Osteoblast (primary cell): ENCODE measurements at regions not wholly inside any gene's neighbourhood (a gene's known extent, or its start where the extent isn't known, plus 50 kb on each side); places are given as distances from the start of the nearest gene placed in this dataset.

Experiments
- DNase-seq: peaks from one replicate; pipeline ENCODE4 v3.0.0; 2011; ENCODE audit warnings: low spot score, mixed read lengths; ENCODE audit not compliant: insufficient read length; ENCODE audit errors: missing footprints
- H2AFZ ChIP-seq: 2 replicates; pipeline ENCODE4 v1.6.0; 2011; ENCODE audit warnings: mild to moderate bottlenecking, low read length
- H3K27ac ChIP-seq: 2 replicates; pipeline ENCODE4 v1.5.1; 2011; ENCODE audit warnings: mild to moderate bottlenecking, low read depth, low read length, moderate library complexity
- H3K27me3 ChIP-seq: 2 replicates; pipeline ENCODE4 v1.6.0; 2012; ENCODE audit warnings: mild to moderate bottlenecking, control low read depth, inconsistent platforms, low read length, moderate library complexity; ENCODE audit not compliant: insufficient read depth
- H3K36me3 ChIP-seq: 2 replicates; pipeline ENCODE4 v1.5.1; 2011; ENCODE audit warnings: mild to moderate bottlenecking, low read length, control low read depth, moderate library complexity; ENCODE audit not compliant: insufficient read depth
- H3K4me1 ChIP-seq: 2 replicates; pipeline ENCODE4 v1.5.1; 2011; ENCODE audit warnings: mild to moderate bottlenecking, low read length, control low read depth, moderate library complexity; ENCODE audit not compliant: insufficient read depth
- H3K4me2 ChIP-seq: 2 replicates; pipeline ENCODE4 v1.6.0; 2011; ENCODE audit warnings: mild to moderate bottlenecking, low read length; ENCODE audit not compliant: insufficient read depth
- H3K4me3 ChIP-seq: fragments of 200-600 bp; sonication (generic); 3 replicates; pipeline ENCODE4 v1.5.1; 2012; ENCODE audit warnings: mild to moderate bottlenecking, low read length, inconsistent platforms; ENCODE audit not compliant: insufficient read depth
- H3K79me2 ChIP-seq: 2 replicates; pipeline ENCODE4 v1.6.0; 2012; ENCODE audit warnings: mild to moderate bottlenecking, low read length, control low read depth, inconsistent platforms; ENCODE audit not compliant: insufficient read depth
- H3K9me3 ChIP-seq: 2 replicates; pipeline ENCODE4 v1.5.1; 2011; ENCODE audit warnings: low read depth, low read length, control low read depth
- H4K20me1 ChIP-seq: 2 replicates; pipeline ENCODE4 v1.6.0; 2012; ENCODE audit warnings: mild to moderate bottlenecking, low read length, control low read depth; ENCODE audit not compliant: insufficient read depth
- TF ChIP-seq, protein P1 (sequence below): IDR thresholded peaks from 2 replicates; pipeline ENCODE4 v1.5.1; 2011; ENCODE audit warnings: mild to moderate bottlenecking, low read depth, low read length, moderate library complexity; ENCODE audit errors: extremely low read depth

DNA sequence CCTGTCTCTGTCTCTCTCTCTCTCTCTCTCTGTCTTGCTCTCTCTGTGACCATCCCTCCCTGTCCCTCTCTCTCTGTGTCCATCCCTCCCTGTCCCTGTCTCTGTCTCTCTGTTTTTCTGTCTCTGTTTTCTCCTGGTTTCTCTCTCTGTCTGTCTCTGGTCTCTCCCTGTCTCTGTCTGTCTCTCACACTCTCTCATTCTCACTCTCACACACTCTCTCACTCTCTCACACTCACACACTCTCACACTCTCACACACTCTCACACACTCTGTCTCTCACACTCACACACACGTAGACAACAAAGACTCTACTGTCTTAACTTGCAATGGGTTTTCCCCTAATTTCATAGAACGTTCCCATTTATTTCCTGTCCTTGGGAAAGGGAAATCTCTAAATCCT lies 299.5 kb downstream of the FOXL1 start:
- Histone ChIP-seq H3K79me2 (no peaks in the 10 kb centered on the region), H3K36me3 (no peaks in the 10 kb centered on the region), H4K20me1 (no peaks in the 10 kb centered on the region), H3K4me3 (no peak overlapping the region), H2AFZ (no peak overlapping the region), H3K4me2 (no peak overlapping the region), H3K27ac (no peak overlapping the region), H3K27me3 (peaks cover 16% of the 10 kb centered on the region), H3K4me1 (peaks cover 8% of the 10 kb centered on the region), H3K9me3 (peaks cover 1% of the 10 kb centered on the region)
- TF ChIP-seq, protein P1, sequence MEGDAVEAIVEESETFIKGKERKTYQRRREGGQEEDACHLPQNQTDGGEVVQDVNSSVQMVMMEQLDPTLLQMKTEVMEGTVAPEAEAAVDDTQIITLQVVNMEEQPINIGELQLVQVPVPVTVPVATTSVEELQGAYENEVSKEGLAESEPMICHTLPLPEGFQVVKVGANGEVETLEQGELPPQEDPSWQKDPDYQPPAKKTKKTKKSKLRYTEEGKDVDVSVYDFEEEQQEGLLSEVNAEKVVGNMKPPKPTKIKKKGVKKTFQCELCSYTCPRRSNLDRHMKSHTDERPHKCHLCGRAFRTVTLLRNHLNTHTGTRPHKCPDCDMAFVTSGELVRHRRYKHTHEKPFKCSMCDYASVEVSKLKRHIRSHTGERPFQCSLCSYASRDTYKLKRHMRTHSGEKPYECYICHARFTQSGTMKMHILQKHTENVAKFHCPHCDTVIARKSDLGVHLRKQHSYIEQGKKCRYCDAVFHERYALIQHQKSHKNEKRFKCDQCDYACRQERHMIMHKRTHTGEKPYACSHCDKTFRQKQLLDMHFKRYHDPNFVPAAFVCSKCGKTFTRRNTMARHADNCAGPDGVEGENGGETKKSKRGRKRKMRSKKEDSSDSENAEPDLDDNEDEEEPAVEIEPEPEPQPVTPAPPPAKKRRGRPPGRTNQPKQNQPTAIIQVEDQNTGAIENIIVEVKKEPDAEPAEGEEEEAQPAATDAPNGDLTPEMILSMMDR, result no peak
- no peak for DNase-seq

- Histone ChIP-seq H3K4me2 (no peak overlapping the region), H3K27me3 (peaks cover 16% of the 10 kb centered on the region), H3K4me3 (no peak overlapping the region), H3K9me3 (no peaks in the 10 kb centered on the region), H3K79me2 (no peaks in the 10 kb centered on the region), H4K20me1 (no peaks in the 10 kb centered on the region), H3K4me1 (peaks cover 12% of the 10 kb centered on the region), H3K36me3 (no peaks in the 10 kb centered on the region), H2AFZ (no peak overlapping the region), H3K27ac (no peak overlapping the region)
- TF ChIP-seq, protein P1, result no peak
- DNase-seq, result no peak
Measured at GRCh38 chr16:86878236-86879080, 300.1 kb downstream of the FOXL1 start.

GRCh38 chr16:86879268-86879667 lies 300.9 kb downstream of the FOXL1 start:
- no peak for DNase-seq
- TF ChIP-seq, protein P1, result no peak
- no peaks in the 10 kb centered on the region for H3K36me3 ChIP-seq
- no peaks in the 10 kb centered on the region for H3K9me3 ChIP-seq
- peaks cover 12% of the 10 kb centered on the region for H3K4me1 ChIP-seq
- H3K4me2 ChIP-seq, result no peak overlapping the region
- H3K27ac ChIP-seq, result no peak overlapping the region
- peaks cover 16% of the 10 kb centered on the region for H3K27me3 ChIP-seq
- no peak overlapping the region for H3K4me3 ChIP-seq
- H2AFZ ChIP-seq, result no peak overlapping the region
- no peaks in the 10 kb centered on the region for H4K20me1 ChIP-seq
- no peaks in the 10 kb centered on the region for H3K79me2 ChIP-seq

GRCh38 chr16:86880316-86881117 lies 302.2 kb downstream of the FOXL1 start:
- DNase-seq, result peak; percentile 78
- H3K27me3 ChIP-seq, result peaks cover 16% of the 10 kb centered on the region
- H3K4me3 ChIP-seq, result no peak overlapping the region
- no peaks in the 10 kb centered on the region for H3K9me3 ChIP-seq
- TF ChIP-seq, protein P1, result no peak
- no peak overlapping the region for H2AFZ ChIP-seq
- no peaks in the 10 kb centered on the region for H3K79me2 ChIP-seq
- peaks cover 12% of the 10 kb centered on the region for H3K4me1 ChIP-seq
- no peaks in the 10 kb centered on the region for H4K20me1 ChIP-seq
- no peaks in the 10 kb centered on the region for H3K36me3 ChIP-seq
- H3K4me2 ChIP-seq, result no peak overlapping the region
- H3K27ac ChIP-seq, result no peak overlapping the region
